NT2/D1 (cell line): ENCODE measurements at regions not wholly inside any gene's neighbourhood (a gene's known extent, or its start where the extent isn't known, plus 50 kb on each side); places are given as distances from the start of the nearest gene placed in this dataset.
"Not testable (repeated sequence)": the region's sequence is repeated elsewhere in the genome, so short reads cannot be mapped to it uniquely, and the experiment has no call there.

ENCODE experiments used
- SUZ12 ChIP-seq: IDR thresholded peaks from 2 replicates; pipeline ENCODE4 v1.6.1; 2011; ENCODE audit not compliant: insufficient read length, insufficient read depth; ENCODE audit errors: extremely low read depth
- YY1 ChIP-seq: IDR thresholded peaks from 2 replicates; pipeline ENCODE4 v1.6.1; 2011; ENCODE audit not compliant: insufficient read length, insufficient read depth
- ZNF274 ChIP-seq: IDR thresholded peaks from 2 replicates; pipeline ENCODE4 v1.6.1; 2011; ENCODE audit warnings: mild to moderate bottlenecking, low read depth, low read length

GRCh38 chr21:28839237-28839636 is 153.4 kb downstream of the LTN1 start:
- not testable (repeated sequence) for TF ChIP-seq SUZ12, ZNF274, YY1
